ENCODE measurements at regions not wholly inside any gene's neighbourhood (a gene's known extent, or its start where the extent isn't known, plus 50 kb on each side); places are given as distances from the start of the nearest gene placed in this dataset.

DNA sequence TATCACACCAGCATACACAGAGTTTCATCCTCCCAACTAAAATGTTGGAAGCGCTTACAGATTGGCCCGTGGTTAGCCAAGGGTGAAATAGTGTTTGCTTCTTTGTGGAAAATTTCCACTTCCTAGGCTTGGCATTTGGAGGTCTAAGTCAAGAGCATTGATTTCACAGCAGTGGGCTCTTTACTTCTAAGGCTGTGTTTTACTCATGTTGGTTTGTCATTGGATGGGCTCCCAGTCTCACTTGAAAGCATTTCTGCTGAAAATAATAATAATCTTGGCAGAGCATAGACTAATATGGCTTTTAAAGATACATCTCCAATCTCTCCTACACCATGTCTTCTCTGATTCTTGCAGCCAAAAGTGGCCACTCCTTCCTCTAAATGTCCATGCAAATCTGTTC, 82.9 kb downstream of the DYNAP start:
- TF ChIP-seq, protein P1, sequence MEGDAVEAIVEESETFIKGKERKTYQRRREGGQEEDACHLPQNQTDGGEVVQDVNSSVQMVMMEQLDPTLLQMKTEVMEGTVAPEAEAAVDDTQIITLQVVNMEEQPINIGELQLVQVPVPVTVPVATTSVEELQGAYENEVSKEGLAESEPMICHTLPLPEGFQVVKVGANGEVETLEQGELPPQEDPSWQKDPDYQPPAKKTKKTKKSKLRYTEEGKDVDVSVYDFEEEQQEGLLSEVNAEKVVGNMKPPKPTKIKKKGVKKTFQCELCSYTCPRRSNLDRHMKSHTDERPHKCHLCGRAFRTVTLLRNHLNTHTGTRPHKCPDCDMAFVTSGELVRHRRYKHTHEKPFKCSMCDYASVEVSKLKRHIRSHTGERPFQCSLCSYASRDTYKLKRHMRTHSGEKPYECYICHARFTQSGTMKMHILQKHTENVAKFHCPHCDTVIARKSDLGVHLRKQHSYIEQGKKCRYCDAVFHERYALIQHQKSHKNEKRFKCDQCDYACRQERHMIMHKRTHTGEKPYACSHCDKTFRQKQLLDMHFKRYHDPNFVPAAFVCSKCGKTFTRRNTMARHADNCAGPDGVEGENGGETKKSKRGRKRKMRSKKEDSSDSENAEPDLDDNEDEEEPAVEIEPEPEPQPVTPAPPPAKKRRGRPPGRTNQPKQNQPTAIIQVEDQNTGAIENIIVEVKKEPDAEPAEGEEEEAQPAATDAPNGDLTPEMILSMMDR (IDR thresholded peaks at IDR 0.05) = no peak
- no peak for TF ChIP-seq EP300 (IDR thresholded peaks at IDR 0.05)
- no peak for TF ChIP-seq POLR2A (IDR thresholded peaks at IDR 0.05; ENCODE audit: low read depth)
- no peak for TF ChIP-seq POLR2AphosphoS5 (IDR thresholded peaks at IDR 0.05)
